Natural killer cell treated with Interleukin-12 subunit alpha and Interleukin-12 subunit beta and Interleukin-15 and Interleukin-18, amount 100 ng/mL, for 72 hours (primary cell): ENCODE measurements at regions not wholly inside any gene's neighbourhood (a gene's known extent, or its start where the extent isn't known, plus 50 kb on each side); places are given as distances from the start of the nearest gene placed in this dataset.

Experiments
- ATAC-seq, 2 donors: fragments of 150-1000 bp; cut with Tn5 transposase in 1 of 2; sonication (Bioruptor Pico), chemical (Tn5 transposase) in 1 of 2; 2 replicates each; pipeline ENCODE4 v1.10.0; 2021
- DNase-seq: peaks from one replicate; pipeline ENCODE4 v3.0.0; 2022; ENCODE audit warnings: low spot score
- H3K27ac Mint-ChIP-seq, 2 donors: 1 replicate in 1 of 2; 2 replicates in 1 of 2; pipeline ENCODE4 v1.8.0; 2022; ENCODE audit warnings: mixed read lengths in 2 of 2, mild to moderate bottlenecking in 1 of 2, moderate library complexity in 1 of 2
- H3K27me3 Mint-ChIP-seq, 2 donors: 1 replicate in 1 of 2; 2 replicates in 1 of 2; pipeline ENCODE4 v1.8.0; 2022; ENCODE audit warnings: mixed read lengths in 2 of 2
- H3K36me3 Mint-ChIP-seq: one replicate; pipeline ENCODE4 v1.8.0; 2022; ENCODE audit warnings: mixed read lengths
- H3K4me1 Mint-ChIP-seq, 2 donors: 1 replicate in 1 of 2; 2 replicates in 1 of 2; pipeline ENCODE4 v1.8.0; 2022; ENCODE audit warnings: low read depth in 2 of 2, mixed read lengths in 2 of 2, mild to moderate bottlenecking in 1 of 2
- H3K4me3 Mint-ChIP-seq: one replicate; pipeline ENCODE4 v1.8.0; 2022; ENCODE audit warnings: mixed read lengths
- H3K9me3 Mint-ChIP-seq: 2 replicates; pipeline ENCODE4 v1.8.0; 2022; ENCODE audit warnings: mixed read lengths

GRCh38 chr1:221823149-221823548 lies 81.3 kb upstream of the DUSP10 start:
- Mint-ChIP-seq H3K27me3 (no peaks in the 10 kb centered on the region), H3K36me3 (no peaks in the 10 kb centered on the region), H3K9me3 (peaks cover 3% of the 10 kb centered on the region), H3K27ac (peak overlapping the region; percentile 91 to 93), H3K4me3 (peak overlapping the region; percentile 17), H3K4me1 (peaks cover 63 to 66% of the 10 kb centered on the region in 2 donors)
- ATAC-seq, result no peak
- DNase-seq, result no peak

- ATAC-seq, result no peak
- peaks cover 3% of the 10 kb centered on the region for H3K9me3 Mint-ChIP-seq
- peaks cover 58 to 60% of the 10 kb centered on the region in 2 donors for H3K4me1 Mint-ChIP-seq
- H3K4me3 Mint-ChIP-seq, result peak overlapping the region; percentile 38
- no peaks in the 10 kb centered on the region for H3K27me3 Mint-ChIP-seq
- H3K27ac Mint-ChIP-seq, result peak overlapping the region; percentile 21 to 91
- no peak for DNase-seq
- H3K36me3 Mint-ChIP-seq, result no peaks in the 10 kb centered on the region
These were observed 80.7 kb upstream of the DUSP10 start for GRCh38 chr1:221822591-221822990.

DNA sequence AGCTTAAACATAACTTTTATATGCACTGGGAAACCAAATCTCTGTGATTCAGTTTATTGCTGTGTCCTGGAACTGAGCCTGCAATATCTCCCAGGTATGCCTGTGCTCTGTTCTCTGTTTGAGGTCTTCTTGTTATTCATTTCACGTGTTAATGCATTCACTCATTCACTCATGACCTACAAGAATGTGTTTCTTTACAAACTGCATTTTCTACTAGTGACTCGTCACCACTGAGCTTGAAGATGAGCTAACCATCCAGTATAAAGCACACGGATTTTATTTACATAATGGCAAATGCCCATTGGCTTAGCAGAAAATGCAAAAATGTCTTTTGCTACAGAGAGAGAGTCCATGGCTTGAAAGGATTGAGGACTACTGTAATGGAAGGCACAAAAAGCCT lies 75.0 kb upstream of the DUSP10 start:
- no peak for ATAC-seq
- H3K4me1 Mint-ChIP-seq, result peaks cover 6 to 9% of the 10 kb centered on the region in 2 donors
- H3K27ac Mint-ChIP-seq, result no peak overlapping the region
- no peak for DNase-seq
- no peaks in the 10 kb centered on the region for H3K9me3 Mint-ChIP-seq
- no peaks in the 10 kb centered on the region for H3K36me3 Mint-ChIP-seq
- H3K27me3 Mint-ChIP-seq, result no peaks in the 10 kb centered on the region
- no peak overlapping the region for H3K4me3 Mint-ChIP-seq

DNA sequence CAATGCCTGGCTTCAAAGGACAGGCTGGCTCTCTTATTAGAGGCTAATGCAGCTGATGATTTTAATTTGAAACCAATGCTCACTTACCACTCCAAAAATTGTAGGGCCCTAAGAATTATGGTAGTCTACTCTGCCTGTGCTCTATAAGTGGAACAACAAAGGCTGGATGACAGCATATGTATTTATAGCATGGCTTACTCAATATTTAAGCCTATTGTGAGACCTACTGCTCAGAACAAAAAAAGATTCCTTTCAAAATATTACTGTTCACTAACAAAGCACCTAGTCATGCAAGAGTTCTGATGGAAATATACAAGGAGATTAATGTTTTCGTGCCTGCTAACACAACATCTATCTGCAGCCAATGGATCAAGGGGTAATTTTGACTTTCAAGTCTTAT lies 73.8 kb upstream of the DUSP10 start:
- no peaks in the 10 kb centered on the region for H3K9me3 Mint-ChIP-seq
- H3K36me3 Mint-ChIP-seq, result peaks cover 2% of the 10 kb centered on the region
- no peak for ATAC-seq
- no peak overlapping the region for H3K27ac Mint-ChIP-seq
- H3K27me3 Mint-ChIP-seq, result no peaks in the 10 kb centered on the region
- H3K4me3 Mint-ChIP-seq, result no peak overlapping the region
- H3K4me1 Mint-ChIP-seq, result peaks cover 12 to 15% of the 10 kb centered on the region in 2 donors
- no peak for DNase-seq

- Mint-ChIP-seq H3K4me3 (no peak overlapping the region), H3K27me3 (no peaks in the 10 kb centered on the region), H3K27ac (no peak overlapping the region), H3K36me3 (peaks cover 11% of the 10 kb centered on the region), H3K9me3 (peaks cover 3% of the 10 kb centered on the region), H3K4me1 (peaks cover 29 to 32% of the 10 kb centered on the region in 2 donors)
- DNase-seq (no peak), ATAC-seq (no peak)
These were observed 72.0 kb upstream of the DUSP10 start for GRCh38 chr1:221813887-221814286.

GRCh38 chr1:221812905-221813597 lies 71.2 kb upstream of the DUSP10 start:
- peaks cover 35 to 40% of the 10 kb centered on the region in 2 donors for H3K4me1 Mint-ChIP-seq

DNA sequence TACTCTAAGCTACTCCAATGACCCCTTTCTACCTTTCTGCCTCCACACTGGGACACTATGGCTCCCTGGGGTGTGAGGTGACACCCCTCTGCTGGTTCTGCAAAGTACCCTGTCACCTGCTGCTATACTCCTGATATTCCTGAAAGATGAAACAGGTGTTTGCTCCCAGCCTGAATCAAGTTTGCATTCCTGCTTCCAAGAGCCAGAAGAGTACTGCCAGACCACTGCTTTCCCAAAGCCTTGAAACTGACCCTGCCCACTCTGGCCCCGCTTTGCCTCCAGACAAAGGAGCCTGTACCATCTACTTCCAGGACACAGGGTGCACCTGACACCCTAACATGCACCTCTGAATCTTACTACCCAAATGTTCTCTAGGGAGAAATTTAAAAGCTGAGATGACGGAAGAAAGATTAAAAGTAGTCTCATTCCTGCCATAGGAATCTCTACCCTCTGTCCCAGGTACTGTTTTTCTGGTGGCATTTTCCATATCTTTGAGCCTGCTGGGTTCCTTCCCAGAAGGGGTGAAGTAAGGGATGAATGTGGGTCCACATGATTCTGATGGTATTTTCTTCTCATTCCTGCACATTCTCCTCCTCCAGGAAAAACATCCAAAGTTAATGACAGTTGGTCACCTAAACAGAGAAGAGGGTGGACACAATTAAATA lies 70.3 kb upstream of the DUSP10 start:
- Mint-ChIP-seq H3K4me3 (no peak overlapping the region), H3K4me1 (peaks cover 36 to 42% of the 10 kb centered on the region in 2 donors), H3K36me3 (peaks cover 12% of the 10 kb centered on the region), H3K9me3 (peaks cover 3% of the 10 kb centered on the region), H3K27ac (peak overlapping the region in 1 of 2 donors; percentile 17), H3K27me3 (no peaks in the 10 kb centered on the region)
- ATAC-seq, result no peak
- DNase-seq, result no peak

More at GRCh38 chr1:221812905-221813597, 71.2 kb upstream of the DUSP10 start:
- Mint-ChIP-seq H3K36me3 (peaks cover 12% of the 10 kb centered on the region), H3K9me3 (peaks cover 3% of the 10 kb centered on the region), H3K27ac (peak overlapping the region in 1 of 2 donors; percentile 22), H3K4me3 (no peak overlapping the region), H3K27me3 (no peaks in the 10 kb centered on the region)
- ATAC-seq, result no peak
- DNase-seq, result no peak

GRCh38 chr1:221810406-221810805 lies 68.5 kb upstream of the DUSP10 start:
- H3K4me1 Mint-ChIP-seq, result peaks cover 49 to 54% of the 10 kb centered on the region in 2 donors
- H3K27me3 Mint-ChIP-seq, result no peaks in the 10 kb centered on the region
- peaks cover 12% of the 10 kb centered on the region for H3K36me3 Mint-ChIP-seq
- H3K9me3 Mint-ChIP-seq, result peaks cover 3% of the 10 kb centered on the region
- DNase-seq (no peak), ATAC-seq (peak in 1 of 2 donors; percentile 19)
- peak overlapping the region; percentile 77 to 93 for H3K27ac Mint-ChIP-seq
- H3K4me3 Mint-ChIP-seq, result peak overlapping the region; percentile 68

DNA sequence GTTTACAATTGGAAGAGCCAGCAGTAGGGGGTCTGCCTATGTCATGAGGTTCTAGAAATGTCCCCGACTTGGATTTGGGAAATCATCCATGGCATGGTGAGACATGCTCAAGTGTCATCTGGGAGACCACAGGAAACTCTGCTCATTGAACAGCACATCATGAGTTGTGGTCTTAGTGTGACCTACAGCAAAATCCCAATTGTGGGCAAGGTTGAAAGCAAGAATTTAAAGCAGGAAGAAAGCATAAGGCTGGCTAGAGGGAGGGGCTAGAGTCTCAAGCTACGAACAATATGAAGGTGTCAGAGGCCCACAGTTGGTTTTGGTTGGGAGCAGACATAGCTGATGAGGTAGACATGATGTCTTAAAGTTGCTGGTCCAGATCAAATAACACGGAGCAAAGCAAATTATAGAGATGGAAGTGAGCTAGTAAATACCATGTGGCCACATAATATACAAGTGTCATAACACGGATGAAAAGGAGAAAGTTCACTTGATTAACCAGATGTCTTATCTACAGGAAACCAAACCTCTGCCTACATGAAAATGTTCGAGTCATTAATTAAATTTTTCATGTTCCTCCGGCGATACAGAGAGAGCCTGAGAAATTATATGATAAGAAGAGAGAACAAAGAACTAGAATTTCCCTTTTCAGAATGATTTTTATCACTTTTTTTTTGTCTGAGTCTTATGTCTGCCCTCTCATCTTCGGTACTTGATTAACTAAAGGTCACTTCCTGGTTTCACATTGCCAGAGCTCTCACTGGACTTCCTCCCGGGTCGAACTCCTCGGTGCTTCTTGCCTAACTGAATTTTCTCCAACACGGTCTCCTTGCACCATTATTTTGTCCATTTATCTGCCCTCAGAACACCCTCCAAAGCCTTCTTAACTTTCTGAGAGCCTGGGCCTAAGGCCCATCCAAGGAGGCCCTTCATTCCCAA lies 67.5 kb upstream of the DUSP10 start:
- DNase-seq (no peak), ATAC-seq (peak; percentile 71 to 78)
- peaks cover 3% of the 10 kb centered on the region for H3K9me3 Mint-ChIP-seq
- peak overlapping the region; percentile 68 for H3K4me3 Mint-ChIP-seq
- H3K4me1 Mint-ChIP-seq, result peaks cover 58 to 60% of the 10 kb centered on the region in 2 donors
- H3K36me3 Mint-ChIP-seq, result peaks cover 12% of the 10 kb centered on the region
- peak overlapping the region; percentile 77 to 93 for H3K27ac Mint-ChIP-seq
- H3K27me3 Mint-ChIP-seq, result no peaks in the 10 kb centered on the region

GRCh38 chr1:221806984-221807383 lies 65.1 kb upstream of the DUSP10 start:
- no peak overlapping the region for H3K4me3 Mint-ChIP-seq
- DNase-seq (no peak), ATAC-seq (no peak)
- no peaks in the 10 kb centered on the region for H3K27me3 Mint-ChIP-seq
- H3K27ac Mint-ChIP-seq, result peak overlapping the region in 1 of 2 donors; percentile 59
- H3K4me1 Mint-ChIP-seq, result peaks cover 62 to 69% of the 10 kb centered on the region in 2 donors
- H3K36me3 Mint-ChIP-seq, result peaks cover 12% of the 10 kb centered on the region
- H3K9me3 Mint-ChIP-seq, result peaks cover 3% of the 10 kb centered on the region

DNA sequence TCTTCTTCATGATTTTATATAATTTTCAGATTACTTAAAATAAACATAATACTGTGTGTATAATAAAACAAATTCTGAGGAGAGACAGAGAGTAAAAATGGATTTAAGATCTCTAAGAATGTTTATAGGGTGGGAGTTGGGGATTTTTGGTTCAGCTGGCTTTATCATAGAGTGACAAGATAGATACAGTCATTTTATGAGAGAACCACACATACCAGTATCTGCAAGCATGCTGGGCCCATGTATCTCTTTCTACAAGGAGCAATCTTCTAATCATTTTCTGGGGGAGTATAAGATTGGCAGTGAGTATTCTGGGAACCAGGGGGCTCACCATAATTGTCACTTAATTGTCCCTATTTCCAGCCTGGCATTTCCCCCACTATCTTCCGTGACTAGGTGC lies 64.3 kb upstream of the DUSP10 start:
- Mint-ChIP-seq H3K36me3 (peaks cover 12% of the 10 kb centered on the region), H3K4me3 (no peak overlapping the region), H3K27me3 (no peaks in the 10 kb centered on the region), H3K9me3 (peaks cover 3% of the 10 kb centered on the region), H3K4me1 (peaks cover 63 to 72% of the 10 kb centered on the region in 2 donors), H3K27ac (peak overlapping the region in 1 of 2 donors; percentile 59)
- ATAC-seq, result no peak
- no peak for DNase-seq

GRCh38 chr1:221805121-221805520 lies 63.2 kb upstream of the DUSP10 start:
- no peak for DNase-seq
- peak overlapping the region; percentile 15 to 67 for H3K27ac Mint-ChIP-seq
- H3K9me3 Mint-ChIP-seq, result peaks cover 3% of the 10 kb centered on the region
- peaks cover 61 to 67% of the 10 kb centered on the region in 2 donors for H3K4me1 Mint-ChIP-seq
- no peak overlapping the region for H3K4me3 Mint-ChIP-seq
- peaks cover 9% of the 10 kb centered on the region for H3K36me3 Mint-ChIP-seq
- no peak for ATAC-seq
- H3K27me3 Mint-ChIP-seq, result no peaks in the 10 kb centered on the region

DNA sequence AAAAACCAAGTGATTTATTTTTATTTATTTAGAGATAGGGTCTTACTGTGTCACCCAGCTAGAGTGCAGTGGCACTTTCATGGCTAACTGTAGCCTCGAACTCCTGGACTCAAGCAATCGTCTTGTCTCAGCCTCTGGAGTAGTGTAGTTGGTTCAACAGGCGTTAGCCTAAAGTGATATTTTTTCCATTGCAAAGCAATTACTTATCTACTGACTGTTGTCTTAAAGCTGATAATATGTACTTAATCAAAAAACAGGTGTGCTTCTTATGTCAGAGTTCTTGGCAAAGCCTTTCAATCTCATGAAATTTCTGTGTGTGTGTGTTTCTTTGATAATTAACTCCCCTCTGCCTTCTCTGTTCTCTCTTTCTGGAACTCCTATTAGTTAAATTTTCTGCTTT lies 62.4 kb upstream of the DUSP10 start:
- DNase-seq (no peak), ATAC-seq (no peak)
- peaks cover 54 to 59% of the 10 kb centered on the region in 2 donors for H3K4me1 Mint-ChIP-seq
- no peaks in the 10 kb centered on the region for H3K27me3 Mint-ChIP-seq
- peak overlapping the region in 1 of 2 donors; percentile 67 for H3K27ac Mint-ChIP-seq
- peaks cover 6% of the 10 kb centered on the region for H3K9me3 Mint-ChIP-seq
- peaks cover 14% of the 10 kb centered on the region for H3K36me3 Mint-ChIP-seq
- H3K4me3 Mint-ChIP-seq, result no peak overlapping the region
